ENCODE measurements at regions not wholly inside any gene's neighbourhood (a gene's known extent, or its start where the extent isn't known, plus 50 kb on each side); places are given as distances from the start of the nearest gene placed in this dataset.

DNA sequence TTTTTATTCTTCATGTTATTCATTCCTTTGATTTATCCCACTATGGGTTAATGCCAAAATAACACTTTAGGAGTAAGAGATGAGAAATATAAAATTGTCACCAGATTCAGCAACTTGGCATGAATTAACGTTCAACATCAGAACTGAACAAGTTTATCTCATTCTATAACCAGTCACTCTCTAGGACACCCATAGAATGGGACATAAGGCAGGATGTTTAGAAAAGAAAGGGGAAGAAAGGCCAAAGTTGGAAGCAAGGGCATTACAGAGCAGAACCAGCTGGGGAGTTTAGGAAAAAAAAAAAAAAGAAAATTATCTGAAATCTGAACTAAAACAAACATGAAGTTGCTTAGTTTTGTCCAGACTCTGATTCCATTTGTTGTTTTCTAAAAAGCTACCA is 211.0 kb downstream of the PMAIP1 start:
- TF ChIP-seq, protein P1, sequence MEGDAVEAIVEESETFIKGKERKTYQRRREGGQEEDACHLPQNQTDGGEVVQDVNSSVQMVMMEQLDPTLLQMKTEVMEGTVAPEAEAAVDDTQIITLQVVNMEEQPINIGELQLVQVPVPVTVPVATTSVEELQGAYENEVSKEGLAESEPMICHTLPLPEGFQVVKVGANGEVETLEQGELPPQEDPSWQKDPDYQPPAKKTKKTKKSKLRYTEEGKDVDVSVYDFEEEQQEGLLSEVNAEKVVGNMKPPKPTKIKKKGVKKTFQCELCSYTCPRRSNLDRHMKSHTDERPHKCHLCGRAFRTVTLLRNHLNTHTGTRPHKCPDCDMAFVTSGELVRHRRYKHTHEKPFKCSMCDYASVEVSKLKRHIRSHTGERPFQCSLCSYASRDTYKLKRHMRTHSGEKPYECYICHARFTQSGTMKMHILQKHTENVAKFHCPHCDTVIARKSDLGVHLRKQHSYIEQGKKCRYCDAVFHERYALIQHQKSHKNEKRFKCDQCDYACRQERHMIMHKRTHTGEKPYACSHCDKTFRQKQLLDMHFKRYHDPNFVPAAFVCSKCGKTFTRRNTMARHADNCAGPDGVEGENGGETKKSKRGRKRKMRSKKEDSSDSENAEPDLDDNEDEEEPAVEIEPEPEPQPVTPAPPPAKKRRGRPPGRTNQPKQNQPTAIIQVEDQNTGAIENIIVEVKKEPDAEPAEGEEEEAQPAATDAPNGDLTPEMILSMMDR (IDR thresholded peaks at IDR 0.05), result no peak
- no peak for TF ChIP-seq POLR2A (IDR thresholded peaks at IDR 0.05)

All from breast epithelium (tissue), 3 donors.